H1 (cell line): ENCODE measurements at regions not wholly inside any gene's neighbourhood (a gene's known extent, or its start where the extent isn't known, plus 50 kb on each side); places are given as distances from the start of the nearest gene placed in this dataset.

Experiments
- CTCF ChIA-PET: fragments of 300-600 bp; sonication (Branson Sonifier 250); formaldehyde crosslinking; loops from one replicate; lab custom pipeline; 2021; ENCODE audit not compliant: partially characterized antibody; lab: Charles Lee
- POLR2A ChIA-PET: fragments of 300-600 bp; sonication (Branson Sonifier 250); formaldehyde crosslinking; loops from one replicate; lab custom pipeline; 2021; ENCODE audit warnings: inconsistent platforms; ENCODE audit not compliant: partially characterized antibody; lab: Charles Lee
- DNase-seq, 2 experiments: peaks; one replicate each; pipeline versions ENCODE4 v3.0.0 to v3.0.0-alpha.2; 2010 to 2022; ENCODE audit warnings: low spot score in 2 of 2, low read depth in 1 of 2, mixed read lengths in 1 of 2
- FAIRE-seq: peaks from 2 replicates; lab custom pipeline; 2011; peaks lifted over from hg19 to GRCh38; lab: Jason Lieb, UNC
- H2AFZ ChIP-seq: 2 replicates; pipeline ENCODE4 v1.8.1; 2012; ENCODE audit warnings: low read length, inconsistent platforms
- H2AK5ac ChIP-seq: 2 replicates; pipeline ENCODE4 v1.6.1; 2013; ENCODE audit warnings: low read depth, low read length
- H2BK120ac ChIP-seq: replicated peaks from 2 replicates; pipeline ENCODE3; 2013; ENCODE audit warnings: low read depth, low read length, inconsistent platforms
- H2BK12ac ChIP-seq: 2 replicates; pipeline ENCODE4 v1.6.1; 2013; ENCODE audit warnings: low read depth, low read length
- H2BK15ac ChIP-seq: 2 replicates; pipeline ENCODE4 v1.6.1; 2013; ENCODE audit warnings: low read length
- H2BK20ac ChIP-seq: 2 replicates; pipeline ENCODE4 v1.6.1; 2013; ENCODE audit warnings: low read length
- H2BK5ac ChIP-seq: 2 replicates; pipeline ENCODE4 v1.6.1; 2013; ENCODE audit warnings: low read depth, low read length
- H3K14ac ChIP-seq: 2 replicates; pipeline ENCODE4 v1.6.1; 2013; ENCODE audit warnings: inconsistent platforms; ENCODE audit not compliant: insufficient read length
- H3K18ac ChIP-seq: 2 replicates; pipeline ENCODE4 v1.6.1; 2013; ENCODE audit warnings: low read length; ENCODE audit errors: extremely low read depth
- H3K23ac ChIP-seq: 2 replicates; pipeline ENCODE4 v1.6.1; 2013; ENCODE audit warnings: inconsistent platforms; ENCODE audit not compliant: insufficient read length
- H3K23me2 ChIP-seq: 2 replicates; pipeline ENCODE4 v1.6.1; 2013; ENCODE audit warnings: low read depth, low read length
- H3K27ac ChIP-seq: 2 replicates; pipeline ENCODE4 v1.6.1; 2011; ENCODE audit warnings: low read depth, low read length, inconsistent platforms
- H3K27me3 ChIP-seq, 4 experiments: replicated peaks in 1 of 4; 1 replicate in 1 of 4; 2 replicates in 3 of 4; pipeline versions ENCODE4 v1.6.1 to v1.8.1; 2011 to 2013; ENCODE audit warnings: low read length in 3 of 4, mild to moderate bottlenecking in 3 of 4, inconsistent platforms in 2 of 4, mixed read lengths in 2 of 4, moderate library complexity in 1 of 4; ENCODE audit not compliant: control insufficient read depth in 3 of 4, insufficient read depth in 3 of 4; ENCODE audit errors: extremely low read depth in 1 of 4
- H3K36me3 ChIP-seq, 4 experiments: 2 replicates each; pipeline versions ENCODE4 v1.6.1 to v1.8.1; 2011 to 2013; ENCODE audit warnings: mild to moderate bottlenecking in 4 of 4, low read length in 3 of 4, moderate library complexity in 2 of 4, control low read depth in 1 of 4, inconsistent platforms in 1 of 4; ENCODE audit not compliant: insufficient read depth in 4 of 4, control insufficient read depth in 2 of 4
- H3K4ac ChIP-seq: replicated peaks from 2 replicates; pipeline ENCODE3; 2013; ENCODE audit warnings: low read length, low read depth, mixed read lengths, inconsistent platforms; ENCODE audit not compliant: insufficient read length
- H3K4me1 ChIP-seq, 4 experiments: replicated peaks in 1 of 4; 1 replicate in 1 of 4; 2 replicates in 3 of 4; pipeline versions ENCODE4 v1.6.1 to v1.8.1; 2011 to 2013; ENCODE audit warnings: low read length in 3 of 4, inconsistent platforms in 2 of 4, mixed read lengths in 1 of 4; ENCODE audit not compliant: insufficient read depth in 4 of 4, control insufficient read depth in 3 of 4
- H3K4me2 ChIP-seq, 2 experiments: 2 replicates each; pipeline versions ENCODE4 v1.6.1 to v1.8.1; 2011 to 2013; ENCODE audit warnings: low read depth in 2 of 2, low read length in 2 of 2, control low read depth in 1 of 2, inconsistent platforms in 1 of 2, mild to moderate bottlenecking in 1 of 2; ENCODE audit not compliant: insufficient read depth in 1 of 2
- H3K4me3 ChIP-seq, 4 experiments: fragments of 200-600, 300-600 bp in 1 of 4; sonication (generic), shearing (Covaris generic), sonication (Bioruptor Twin) in 1 of 4; 2 replicates each; pipeline versions ENCODE4 v1.5.1 to v1.8.1; 2011 to 2016; ENCODE audit warnings: low read length in 4 of 4, low read depth in 3 of 4, control low read depth in 2 of 4, inconsistent platforms in 2 of 4, mild to moderate bottlenecking in 2 of 4, mixed read lengths in 1 of 4, moderate library complexity in 1 of 4; ENCODE audit not compliant: insufficient read depth in 2 of 4; ENCODE audit errors: extremely low read depth in 1 of 4
- H3K56ac ChIP-seq: replicated peaks from 2 replicates; pipeline ENCODE3; 2013; ENCODE audit warnings: low read depth, mild to moderate bottlenecking, mixed read lengths, low read length, inconsistent platforms; ENCODE audit not compliant: insufficient read length
- H3K79me1 ChIP-seq: 2 replicates; pipeline ENCODE4 v1.6.1; 2013; ENCODE audit warnings: low read depth, low read length, control low read depth
- H3K79me2 ChIP-seq, 2 experiments: 2 replicates each; pipeline versions ENCODE4 v1.6.1 to v1.8.1; 2012 to 2013; ENCODE audit warnings: low read length in 2 of 2, mild to moderate bottlenecking in 2 of 2, inconsistent platforms in 1 of 2; ENCODE audit not compliant: insufficient read depth in 2 of 2, control insufficient read depth in 1 of 2
- H3K9ac ChIP-seq, 4 experiments: replicated peaks in 1 of 4; 1 replicate in 1 of 4; 2 replicates in 3 of 4; pipeline versions ENCODE4 v1.6.1 to v1.8.1; 2011 to 2013; ENCODE audit warnings: low read depth in 3 of 4, low read length in 3 of 4, control low read depth in 2 of 4, mild to moderate bottlenecking in 2 of 4, moderate library complexity in 2 of 4, inconsistent platforms in 1 of 4; ENCODE audit errors: extremely low read depth in 1 of 4
- H3K9me3 ChIP-seq, 2 experiments: 2 replicates each; pipeline versions ENCODE4 v1.6.1 to v1.8.1; 2012 to 2013; ENCODE audit warnings: mild to moderate bottlenecking in 2 of 2, moderate library complexity in 2 of 2, control low read depth in 1 of 2, inconsistent platforms in 1 of 2, low read depth in 1 of 2, low read length in 1 of 2, mixed read lengths in 1 of 2; ENCODE audit not compliant: insufficient read depth in 2 of 2
- H4K20me1 ChIP-seq, 2 experiments: replicated peaks in 1 of 2; 2 replicates each; pipeline versions ENCODE3 to v1.8.1; 2011 to 2013; ENCODE audit warnings: inconsistent platforms in 2 of 2, low read length in 2 of 2, mild to moderate bottlenecking in 1 of 2; ENCODE audit not compliant: insufficient read depth in 2 of 2, control insufficient read depth in 1 of 2
- H4K5ac ChIP-seq: 2 replicates; pipeline ENCODE4 v1.6.1; 2013; ENCODE audit warnings: low read length, low read depth, mixed read lengths, inconsistent platforms; ENCODE audit not compliant: insufficient read length
- H4K8ac ChIP-seq: 2 replicates; pipeline ENCODE4 v1.8.0; 2013; ENCODE audit warnings: mild to moderate bottlenecking, moderate library complexity, low read length, inconsistent platforms; ENCODE audit not compliant: insufficient read depth; ENCODE audit errors: extremely low read depth
- H4K91ac ChIP-seq: replicated peaks from 2 replicates; pipeline ENCODE3; 2013; ENCODE audit warnings: low read length, mixed read lengths, inconsistent platforms; ENCODE audit not compliant: insufficient read length
- BRCA1 ChIP-seq: IDR thresholded peaks from 2 replicates; pipeline ENCODE4 v1.6.1; 2012; ENCODE audit warnings: low read depth, low read length, improper control_type of control experiment
- CHD1 ChIP-seq: IDR thresholded peaks from 2 replicates; pipeline ENCODE4 v1.6.1; 2012; ENCODE audit warnings: low read depth, low read length, improper control_type of control experiment
- E2F6 ChIP-seq: IDR thresholded peaks from 2 replicates; pipeline ENCODE4 v1.6.1; 2012; ENCODE audit warnings: inconsistent platforms
- EZH2 ChIP-seq: fragments of 200-600 bp; sonication (generic); IDR thresholded peaks from 2 replicates; pipeline ENCODE4 v1.7.1; 2012; ENCODE audit warnings: low read depth, mild to moderate bottlenecking, moderate library complexity, low read length, inconsistent platforms; ENCODE audit not compliant: severe bottlenecking
- FOSL1 ChIP-seq: IDR thresholded peaks from 2 replicates; pipeline ENCODE4 v1.6.1; 2011; ENCODE audit warnings: mild to moderate bottlenecking, low read depth, low read length, moderate library complexity; ENCODE audit not compliant: insufficient read depth
- HDAC6 ChIP-seq: IDR thresholded peaks from one replicate; pipeline ENCODE4 v1.7.1; 2012; ENCODE audit warnings: low read depth, mild to moderate bottlenecking, inconsistent platforms, low read length, moderate library complexity
- JUND ChIP-seq: IDR thresholded peaks from 2 replicates; pipeline ENCODE4 v1.6.1; 2011; ENCODE audit warnings: mild to moderate bottlenecking, improper control_type of control experiment, low read length
- KDM4A ChIP-seq: IDR thresholded peaks from one replicate; pipeline ENCODE4 v1.7.1; 2012; ENCODE audit warnings: low read depth, mild to moderate bottlenecking, moderate library complexity, low read length, inconsistent platforms; ENCODE audit not compliant: severe bottlenecking
- MAFK ChIP-seq: IDR thresholded peaks from 2 replicates; pipeline ENCODE4 v1.6.1; 2012; ENCODE audit warnings: low read depth, mild to moderate bottlenecking, improper control_type of control experiment, low read length
- RBBP5 ChIP-seq: IDR thresholded peaks from 2 replicates; pipeline ENCODE4 v1.7.1; 2012; ENCODE audit warnings: low read depth, mild to moderate bottlenecking, inconsistent platforms, low read length, moderate library complexity, borderline replicate concordance
- SAP30 ChIP-seq: fragments of 300-600 bp; sonication (generic); IDR thresholded peaks from 2 replicates; pipeline ENCODE4 v1.7.1; 2012; ENCODE audit warnings: low read length, moderate library complexity, mild to moderate bottlenecking, inconsistent platforms; ENCODE audit not compliant: insufficient read depth, insufficient replicate concordance
- SIRT6 ChIP-seq: IDR thresholded peaks from one replicate; pipeline ENCODE4 v1.7.1; 2012; ENCODE audit warnings: low read length, inconsistent platforms
- SRF ChIP-seq: IDR thresholded peaks from 2 replicates; pipeline ENCODE4 v1.6.1; 2011; ENCODE audit warnings: mild to moderate bottlenecking, low read depth, low read length, moderate library complexity
- TAF7 ChIP-seq: optimal IDR thresholded peaks from 2 replicates; pipeline ENCODE3; 2011; ENCODE audit warnings: low read depth, mild to moderate bottlenecking, inconsistent platforms, low read length, moderate library complexity, borderline replicate concordance
- YY1 ChIP-seq: IDR thresholded peaks from 2 replicates; pipeline ENCODE4 v1.6.1; 2011; ENCODE audit warnings: low read depth, mild to moderate bottlenecking, low read length
- WGBS, 2 experiments: shearing (Covaris generic) in 1 of 2; methylation state at CpG; one replicate each; pipeline versions ENCODE4 v1.1.6 to v1.1.7; 2013 to 2015; ENCODE audit warnings: low lambda C conversion rate in 2 of 2, mixed read lengths in 2 of 2, inconsistent platforms in 1 of 2, low coverage in 1 of 2, missing lambda C conversion rate in 1 of 2; ENCODE audit not compliant: insufficient replicate concordance in 2 of 2, insufficient coverage in 1 of 2, insufficient read length in 1 of 2; ENCODE audit errors: extremely low coverage in 1 of 2, missing lambda C conversion rate in 1 of 2; 5-methylcytosine and 5-hydroxymethylcytosine counted together

- Histone ChIP-seq H3K4me3 (no peak overlapping the region), H3K23me2 (no peaks in the 10 kb centered on the region), H3K4me1 (0 out of 7 replicates have a peak, but pooled peaks cover 0 to 2% (median 0%) of the 10 kb centered on the region in 4 experiments), H3K18ac (no peak overlapping the region), H3K9ac (no peak overlapping the region; a peak in 1 of 7 replicates), H3K4me2 (no peak overlapping the region), H3K27ac (no peak overlapping the region), H4K91ac (no peak overlapping the region), H2BK20ac (no peak overlapping the region), H3K4ac (no peak overlapping the region), H2BK15ac (no peak overlapping the region), H4K5ac (no peak overlapping the region), H3K14ac (no peak overlapping the region), H2AK5ac (no peak overlapping the region), H3K79me2 (no peaks in the 10 kb centered on the region), H3K36me3 (no peaks in the 10 kb centered on the region), H3K56ac (no peak overlapping the region), H4K20me1 (no peaks in the 10 kb centered on the region), H3K23ac (no peak overlapping the region), H2BK5ac (no peak overlapping the region), H3K27me3 (no peaks in the 10 kb centered on the region), H4K8ac (no peak overlapping the region), H2BK120ac (no peak overlapping the region), H2BK12ac (no peak overlapping the region), H2AFZ (peak overlapping the region; percentile 95), H3K9me3 (no peaks in the 10 kb centered on the region), H3K79me1 (no peaks in the 10 kb centered on the region)
- no peak for FAIRE-seq
- 89% methylated on average over 3 of the region's 3 CpGs; no CpG with 5 or more reads in 1 of the 2 experiments for WGBS, 2 experiments
- POLR2A ChIA-PET: no interaction called here
- CTCF ChIA-PET: interaction anchor here (0.6 to 1.5 kb wide), 2 partner anchors 13 to 163 kb away, joined by 3 to 4 read pairs; no protein-coding TSS in a partner anchor
- no peak for DNase-seq
- TF ChIP-seq E2F6: no peak
- no peak for TF ChIP-seq BRCA1
- TF ChIP-seq RBBP5: no peak
- no peak for TF ChIP-seq TAF7
- no peak for TF ChIP-seq SIRT6
- TF ChIP-seq EZH2: no peak
- TF ChIP-seq HDAC6: no peak
- TF ChIP-seq SAP30: no peak
- no peak for TF ChIP-seq YY1
- TF ChIP-seq MAFK: no peak
- no peak for TF ChIP-seq SRF
- TF ChIP-seq JUND: no peak
- TF ChIP-seq CHD1: no peak
- TF ChIP-seq KDM4A: no peak
- TF ChIP-seq FOSL1: no peak
These were observed 623.1 kb downstream of the ADCYAP1 start for GRCh38 chr18:1527805-1528204.
